ENCODE measurements at regions not wholly inside any gene's neighbourhood (a gene's known extent, or its start where the extent isn't known, plus 50 kb on each side); places are given as distances from the start of the nearest gene placed in this dataset.
"Not testable (repeated sequence)": the region's sequence is repeated elsewhere in the genome, so short reads cannot be mapped to it uniquely, and the experiment has no call there.

DNA sequence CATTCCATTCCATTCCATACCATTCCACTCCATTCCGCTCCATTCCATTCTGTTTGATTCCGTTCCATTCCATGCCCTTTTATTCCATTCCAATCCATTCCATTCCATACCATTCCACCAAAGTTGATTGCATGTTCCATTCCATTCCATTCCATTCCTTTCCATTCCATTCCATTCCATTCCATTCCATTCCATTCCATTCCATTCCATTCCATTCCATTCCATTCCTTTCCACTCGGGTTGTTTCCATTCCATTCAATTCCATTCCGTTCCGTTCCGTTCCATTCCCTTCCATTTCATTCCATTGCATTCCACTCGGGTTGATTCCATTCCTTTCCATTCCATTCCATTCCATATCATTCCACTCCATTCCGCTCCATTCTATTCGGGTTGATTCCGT lies 152.7 kb downstream of the CWH43 start:
- TF ChIP-seq, protein P1, sequence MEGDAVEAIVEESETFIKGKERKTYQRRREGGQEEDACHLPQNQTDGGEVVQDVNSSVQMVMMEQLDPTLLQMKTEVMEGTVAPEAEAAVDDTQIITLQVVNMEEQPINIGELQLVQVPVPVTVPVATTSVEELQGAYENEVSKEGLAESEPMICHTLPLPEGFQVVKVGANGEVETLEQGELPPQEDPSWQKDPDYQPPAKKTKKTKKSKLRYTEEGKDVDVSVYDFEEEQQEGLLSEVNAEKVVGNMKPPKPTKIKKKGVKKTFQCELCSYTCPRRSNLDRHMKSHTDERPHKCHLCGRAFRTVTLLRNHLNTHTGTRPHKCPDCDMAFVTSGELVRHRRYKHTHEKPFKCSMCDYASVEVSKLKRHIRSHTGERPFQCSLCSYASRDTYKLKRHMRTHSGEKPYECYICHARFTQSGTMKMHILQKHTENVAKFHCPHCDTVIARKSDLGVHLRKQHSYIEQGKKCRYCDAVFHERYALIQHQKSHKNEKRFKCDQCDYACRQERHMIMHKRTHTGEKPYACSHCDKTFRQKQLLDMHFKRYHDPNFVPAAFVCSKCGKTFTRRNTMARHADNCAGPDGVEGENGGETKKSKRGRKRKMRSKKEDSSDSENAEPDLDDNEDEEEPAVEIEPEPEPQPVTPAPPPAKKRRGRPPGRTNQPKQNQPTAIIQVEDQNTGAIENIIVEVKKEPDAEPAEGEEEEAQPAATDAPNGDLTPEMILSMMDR (conservative IDR thresholded peaks at IDR 0.05; ENCODE audit: low read depth, low read length) = not testable (repeated sequence)
- TF ChIP-seq EZH2 (IDR thresholded peaks at IDR 0.05; ENCODE audit: borderline replicate concordance, low read depth, low read length, poor library complexity, severe bottlenecking) = not testable (repeated sequence)
